K562 (cell line): ENCODE measurements at regions not wholly inside any gene's neighbourhood (a gene's known extent, or its start where the extent isn't known, plus 50 kb on each side); places are given as distances from the start of the nearest gene placed in this dataset.

Experiments
- DEAF1 ChIP-seq: fragments of 450-650 bp; formaldehyde crosslinking; IDR thresholded peaks from 2 replicates; pipeline ENCODE4 v1.4.0; 2020; ENCODE audit warnings: mild to moderate bottlenecking, moderate library complexity
- GATAD2A ChIP-seq: fragments of 450-650 bp; IDR thresholded peaks from 2 replicates; pipeline ENCODE4 v1.6.1; 2017
- MGA ChIP-seq: fragments of 450-650 bp; IDR thresholded peaks from 2 replicates; pipeline ENCODE4 v1.6.1; 2016; ENCODE audit warnings: mild to moderate bottlenecking, moderate library complexity
- SMARCA4 ChIP-seq: fragments of 450-650 bp; IDR thresholded peaks from 2 replicates; pipeline ENCODE4 v1.6.1; 2016
- SRSF9 ChIP-seq: fragments of 200-400 bp; formaldehyde crosslinking; IDR thresholded peaks from 2 replicates; pipeline ENCODE4 v1.6.1; 2017; ENCODE audit warnings: low read depth, low read length, borderline replicate concordance

DNA sequence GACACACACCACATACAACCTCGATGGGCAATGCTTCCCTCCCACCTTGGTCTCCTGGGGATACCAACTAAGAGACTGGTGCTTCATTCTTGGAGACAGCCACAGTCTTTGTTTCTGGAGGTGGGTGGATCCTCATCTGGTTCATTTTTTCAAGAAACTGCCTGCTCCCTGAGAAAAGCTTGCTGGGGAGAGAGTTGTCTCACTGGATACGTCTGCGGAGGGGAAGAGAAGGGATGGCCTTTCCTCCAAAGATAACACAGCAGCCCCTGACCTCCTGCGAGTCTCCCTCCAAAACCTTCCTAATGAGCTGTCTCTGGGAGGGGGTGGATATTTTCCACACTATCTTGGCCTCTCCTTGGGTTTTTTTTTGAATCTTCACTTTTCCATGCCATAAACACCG lies 221.2 kb downstream of the SOX9 start (continued):
- TF ChIP-seq DEAF1 (CRISPR knock-in tag) (no peak), GATAD2A (no peak), MGA (no peak), SRSF9 (no peak), SMARCA4 (no peak)
